Gastroesophageal sphincter (tissue), 3 donors: ENCODE measurements at regions not wholly inside any gene's neighbourhood (a gene's known extent, or its start where the extent isn't known, plus 50 kb on each side); places are given as distances from the start of the nearest gene placed in this dataset.

Source experiments
- CTCF ChIP-seq, 4 experiments: fragments of 200-600 bp in 2 of 4; fragments of 450-650 bp in 2 of 4; sonication (generic) in 1 of 4; IDR thresholded peaks; one replicate each; pipeline ENCODE4 v1.5.1; 2017 to 2019; ENCODE audit warnings: antibody characterized with exemption in 4 of 4, mild to moderate bottlenecking in 2 of 4, moderate library complexity in 2 of 4
- EP300 ChIP-seq: sonication (generic); formaldehyde crosslinking; IDR thresholded peaks from one replicate; pipeline ENCODE4 v1.6.1; 2017; ENCODE audit warnings: antibody characterized with exemption, mild to moderate bottlenecking

GRCh38 chr2:58497168-58497567 is 256.0 kb upstream of the FANCL start:
- no peak for TF ChIP-seq CTCF (IDR thresholded peaks at IDR 0.05)
- TF ChIP-seq EP300, result no peak
